HL-60 (cell line): ENCODE measurements at regions not wholly inside any gene's neighbourhood (a gene's known extent, or its start where the extent isn't known, plus 50 kb on each side); places are given as distances from the start of the nearest gene placed in this dataset.
"Not testable (repeated sequence)": the region's sequence is repeated elsewhere in the genome, so short reads cannot be mapped to it uniquely, and the experiment has no call there.

ENCODE experiments used
- POLR2AphosphoS5 ChIP-seq: IDR thresholded peaks from 2 replicates; pipeline ENCODE4 v1.6.1; 2012; ENCODE audit warnings: low read depth
- TF ChIP-seq, protein P1 (sequence below): IDR thresholded peaks from one replicate; pipeline ENCODE4 v1.5.1; 2011; ENCODE audit warnings: low read length, control low read depth, inconsistent platforms; ENCODE audit not compliant: insufficient read depth

GRCh38 chr15:84476364-84477033, 124.3 kb upstream of the ZSCAN2 start:
- TF ChIP-seq, protein P1, sequence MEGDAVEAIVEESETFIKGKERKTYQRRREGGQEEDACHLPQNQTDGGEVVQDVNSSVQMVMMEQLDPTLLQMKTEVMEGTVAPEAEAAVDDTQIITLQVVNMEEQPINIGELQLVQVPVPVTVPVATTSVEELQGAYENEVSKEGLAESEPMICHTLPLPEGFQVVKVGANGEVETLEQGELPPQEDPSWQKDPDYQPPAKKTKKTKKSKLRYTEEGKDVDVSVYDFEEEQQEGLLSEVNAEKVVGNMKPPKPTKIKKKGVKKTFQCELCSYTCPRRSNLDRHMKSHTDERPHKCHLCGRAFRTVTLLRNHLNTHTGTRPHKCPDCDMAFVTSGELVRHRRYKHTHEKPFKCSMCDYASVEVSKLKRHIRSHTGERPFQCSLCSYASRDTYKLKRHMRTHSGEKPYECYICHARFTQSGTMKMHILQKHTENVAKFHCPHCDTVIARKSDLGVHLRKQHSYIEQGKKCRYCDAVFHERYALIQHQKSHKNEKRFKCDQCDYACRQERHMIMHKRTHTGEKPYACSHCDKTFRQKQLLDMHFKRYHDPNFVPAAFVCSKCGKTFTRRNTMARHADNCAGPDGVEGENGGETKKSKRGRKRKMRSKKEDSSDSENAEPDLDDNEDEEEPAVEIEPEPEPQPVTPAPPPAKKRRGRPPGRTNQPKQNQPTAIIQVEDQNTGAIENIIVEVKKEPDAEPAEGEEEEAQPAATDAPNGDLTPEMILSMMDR = not testable (repeated sequence)
- TF ChIP-seq POLR2AphosphoS5 = not testable (repeated sequence)
